ENCODE measurements at regions not wholly inside any gene's neighbourhood (a gene's known extent, or its start where the extent isn't known, plus 50 kb on each side); places are given as distances from the start of the nearest gene placed in this dataset.

GRCh38 chr2:126444512-126444911, 211.4 kb upstream of the GYPC start:
- peaks cover 38% of the 10 kb centered on the region for H3K4me1 Mint-ChIP-seq
- no peak for TF ChIP-seq CTCF (IDR thresholded peaks at IDR 0.05)
- H3K4me3 Mint-ChIP-seq: no peak overlapping the region
- H3K27me3 Mint-ChIP-seq (ENCODE audit: low read depth, poor library complexity): peaks cover 10% of the 10 kb centered on the region
- no peak for DNase-seq
- H3K27ac Mint-ChIP-seq: no peak overlapping the region
- H3K36me3 Mint-ChIP-seq (ENCODE audit: low read depth): no peaks in the 10 kb centered on the region
- peaks cover 3% of the 10 kb centered on the region for H3K9me3 Mint-ChIP-seq

DNA sequence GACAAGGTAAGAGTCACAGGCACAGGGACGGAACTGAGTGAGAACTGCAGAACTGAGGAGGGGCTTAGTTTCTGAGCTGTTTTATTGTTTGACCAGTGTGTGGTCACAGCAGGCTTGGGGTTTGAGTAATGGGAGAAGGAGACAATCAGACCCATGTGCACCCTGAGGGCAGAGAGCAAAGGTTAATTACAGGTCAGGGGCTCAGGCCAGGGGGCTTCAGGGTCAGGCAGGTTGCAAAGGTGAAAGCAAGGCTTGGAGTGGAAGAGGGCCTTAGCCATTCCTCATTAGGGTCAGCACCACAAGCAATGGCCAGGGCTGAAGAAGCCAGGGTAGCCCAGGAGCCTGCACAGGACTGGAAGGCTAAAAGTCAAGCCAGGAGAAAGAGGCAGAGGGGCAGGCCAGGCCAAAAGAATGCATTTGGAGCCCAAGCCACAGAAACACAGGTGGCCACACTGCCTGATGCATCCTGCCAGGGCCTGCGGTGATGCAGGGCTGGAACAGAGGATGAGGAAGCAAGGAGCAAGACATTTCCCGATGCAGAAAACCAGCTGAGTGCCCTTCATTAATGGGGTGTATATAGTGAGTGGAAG, 209.8 kb upstream of the GYPC start:
- Mint-ChIP-seq H3K27me3 (ENCODE audit: low read depth, poor library complexity) (peaks cover 14% of the 10 kb centered on the region), H3K4me3 (no peak overlapping the region), H3K9me3 (peaks cover 3% of the 10 kb centered on the region), H3K4me1 (peaks cover 33% of the 10 kb centered on the region), H3K36me3 (ENCODE audit: low read depth) (no peaks in the 10 kb centered on the region), H3K27ac (peak overlapping the region; percentile 23)
- no peak for TF ChIP-seq CTCF (IDR thresholded peaks at IDR 0.05)
- DNase-seq: peak; percentile 28

GRCh38 chr2:126448611-126449010, 207.3 kb upstream of the GYPC start:
- Mint-ChIP-seq H3K27ac (no peak overlapping the region), H3K9me3 (peaks cover 7% of the 10 kb centered on the region), H3K36me3 (ENCODE audit: low read depth) (no peaks in the 10 kb centered on the region), H3K4me3 (no peak overlapping the region), H3K4me1 (peaks cover 33% of the 10 kb centered on the region), H3K27me3 (ENCODE audit: low read depth, poor library complexity) (peaks cover 10% of the 10 kb centered on the region)
- TF ChIP-seq CTCF (IDR thresholded peaks at IDR 0.05): no peak
- DNase-seq: no peak

DNA sequence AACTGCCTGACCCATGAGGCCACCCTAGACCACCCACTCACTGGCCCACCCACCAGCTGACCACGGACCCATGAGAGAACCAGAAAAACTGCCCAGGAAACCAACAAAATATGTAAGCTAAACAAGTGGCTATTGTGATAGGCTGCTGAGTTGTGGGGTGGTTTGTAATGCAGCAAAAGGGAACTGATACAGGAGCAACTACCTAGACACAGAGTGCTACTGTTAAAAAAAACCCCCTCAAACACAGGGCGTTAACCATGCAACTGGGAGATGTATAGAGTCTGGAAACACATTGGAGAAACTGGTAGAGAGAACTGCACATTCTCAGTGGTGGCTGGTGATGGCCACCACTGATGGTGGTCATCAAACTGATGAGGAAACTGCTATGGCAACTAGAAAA, 206.3 kb upstream of the GYPC start:
- H3K27me3 Mint-ChIP-seq (ENCODE audit: low read depth, poor library complexity): peaks cover 15% of the 10 kb centered on the region
- H3K9me3 Mint-ChIP-seq: peaks cover 13% of the 10 kb centered on the region
- no peak for TF ChIP-seq CTCF (IDR thresholded peaks at IDR 0.05)
- no peak overlapping the region for H3K27ac Mint-ChIP-seq
- no peak for DNase-seq
- peaks cover 33% of the 10 kb centered on the region for H3K4me1 Mint-ChIP-seq
- no peaks in the 10 kb centered on the region for H3K36me3 Mint-ChIP-seq (ENCODE audit: low read depth)
- H3K4me3 Mint-ChIP-seq: no peak overlapping the region

- Mint-ChIP-seq H3K9me3 (peaks cover 4% of the 10 kb centered on the region), H3K27me3 (ENCODE audit: low read depth, poor library complexity) (peaks cover 15% of the 10 kb centered on the region), H3K4me1 (no peaks in the 10 kb centered on the region), H3K27ac (no peak overlapping the region), H3K36me3 (ENCODE audit: low read depth) (no peaks in the 10 kb centered on the region), H3K4me3 (no peak overlapping the region)
- no peak for DNase-seq
- TF ChIP-seq CTCF (IDR thresholded peaks at IDR 0.05): no peak
Observed at GRCh38 chr2:126463892-126464674, 191.9 kb upstream of the GYPC start.

Data from nephron progenitor cell (in vitro differentiated cells).